ENCODE measurements at regions not wholly inside any gene's neighbourhood (a gene's known extent, or its start where the extent isn't known, plus 50 kb on each side); places are given as distances from the start of the nearest gene placed in this dataset.

GRCh38 chr10:21273400-21273968 lies 252.0 kb downstream of the SKIDA1 start (continued):
- TF ChIP-seq BRCA1 (IDR thresholded peaks at IDR 0.05; ENCODE audit: low read depth, low read length) (no peak), KDM1A (IDR thresholded peaks at IDR 0.05; ENCODE audit: borderline replicate concordance, low read length) (no peak), SIX5 (IDR thresholded peaks at IDR 0.05; ENCODE audit: low read depth, low read length) (no peak)
